GM20000 (cell line): ENCODE measurements at regions not wholly inside any gene's neighbourhood (a gene's known extent, or its start where the extent isn't known, plus 50 kb on each side); places are given as distances from the start of the nearest gene placed in this dataset.
"Not testable (repeated sequence)": the region's sequence is repeated elsewhere in the genome, so short reads cannot be mapped to it uniquely, and the experiment has no call there.

ENCODE experiments used
- DNase-seq: peaks from one replicate; pipeline ENCODE4 v3.0.0; 2012; ENCODE audit warnings: low spot score
- CTCF ChIP-seq: IDR thresholded peaks from 2 replicates; pipeline ENCODE4 v1.5.1; 2012; ENCODE audit warnings: mild to moderate bottlenecking, control low read depth; ENCODE audit errors: extremely low read depth, missing control alignments

- no peak for TF ChIP-seq CTCF
- no peak for DNase-seq
Measured at GRCh38 chr2:230614040-230614439, 98.6 kb upstream of the CAB39 start.

- TF ChIP-seq CTCF: no peak
Measured at GRCh38 chr2:230614913-230615332, 97.7 kb upstream of the CAB39 start.

GRCh38 chr2:230617256-230617706, 95.4 kb upstream of the CAB39 start:
- DNase-seq: not testable (repeated sequence)

More at GRCh38 chr2:230614913-230615332, 97.7 kb upstream of the CAB39 start:
- DNase-seq: peak; percentile 70

- DNase-seq: no peak
- TF ChIP-seq CTCF: no peak
Measured at GRCh38 chr2:230619491-230619890, 93.2 kb upstream of the CAB39 start.

GRCh38 chr2:230625220-230625619, 87.4 kb upstream of the CAB39 start:
- DNase-seq: not testable (repeated sequence)

- not testable (repeated sequence) for DNase-seq
Measured at GRCh38 chr2:230627091-230627490, 85.6 kb upstream of the CAB39 start.

- no peak for TF ChIP-seq CTCF
- DNase-seq: peak; percentile 0
Measured at GRCh38 chr2:230627806-230628724, 84.6 kb upstream of the CAB39 start.

- no peak for DNase-seq
Measured at GRCh38 chr2:230631470-230631869, 81.2 kb upstream of the CAB39 start.

More at GRCh38 chr2:230631470-230631869, 81.2 kb upstream of the CAB39 start:
- TF ChIP-seq CTCF: no peak
